Urinary bladder (tissue), 3 donors: ENCODE measurements at regions not wholly inside any gene's neighbourhood (a gene's known extent, or its start where the extent isn't known, plus 50 kb on each side); places are given as distances from the start of the nearest gene placed in this dataset.

Experiments used
- DNase-seq: peaks from one replicate; pipeline ENCODE4 v3.0.0-alpha.2; 2015; ENCODE audit errors: extremely low spot score
- H3K27ac ChIP-seq: one replicate; pipeline ENCODE4 v1.5.1; 2013; ENCODE audit warnings: low read depth, mild to moderate bottlenecking, moderate library complexity
- H3K36me3 ChIP-seq: one replicate; pipeline ENCODE4 v1.6.1; 2013; ENCODE audit warnings: mild to moderate bottlenecking, moderate library complexity; ENCODE audit not compliant: insufficient read depth
- H3K4me1 ChIP-seq: one replicate; pipeline ENCODE4 v1.6.1; 2013; ENCODE audit warnings: mild to moderate bottlenecking, moderate library complexity; ENCODE audit not compliant: insufficient read depth
- H3K4me3 ChIP-seq: one replicate; pipeline ENCODE4 v1.5.1; 2013; ENCODE audit warnings: low read depth, low read length
- WGBS: extraction: QIAGEN DNeasy Blood & Tissue Kit; methylation state at CpG from one replicate; pipeline ENCODE4 v1.1.7; 2013; 5-methylcytosine and 5-hydroxymethylcytosine counted together
- donor health status: healthy with polysubstance abuse.
- donor health status: healthy.

DNA sequence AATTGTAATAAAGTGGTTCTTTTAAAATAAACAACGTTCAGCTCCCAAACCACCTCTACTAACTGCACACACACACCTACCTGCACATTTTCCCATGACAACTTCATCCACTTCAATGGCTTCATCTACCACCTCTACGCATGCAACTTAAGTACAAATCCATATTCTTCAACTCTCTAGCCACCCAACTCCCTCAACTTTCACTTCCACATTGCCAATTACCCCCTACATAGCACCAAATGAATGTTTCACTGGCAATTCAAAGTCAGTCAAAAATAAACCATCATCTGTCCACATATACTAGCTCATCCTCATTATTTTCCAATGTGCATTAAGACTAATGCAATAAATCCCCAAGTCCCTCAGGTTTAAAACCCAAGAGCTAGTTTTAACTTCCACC, 50.7 kb upstream of the ARHGAP32 start:
- DNase-seq, result no peak
- 95% methylated on average over 2 of the region's 2 CpGs for WGBS

More for the DNA sequence above, 50.7 kb upstream of the ARHGAP32 start:
- H3K4me1 ChIP-seq, result no peaks in the 10 kb centered on the region
- H3K4me3 ChIP-seq, result no peak overlapping the region
- no peak overlapping the region for H3K27ac ChIP-seq
- H3K36me3 ChIP-seq, result no peaks in the 10 kb centered on the region
